Activated naive CD4-positive, alpha-beta T cell treated with anti-CD3 and anti-CD28 coated beads, Interleukin-2, amount 50 U/mL, for 72 hours (primary cell): ENCODE measurements at regions not wholly inside any gene's neighbourhood (a gene's known extent, or its start where the extent isn't known, plus 50 kb on each side); places are given as distances from the start of the nearest gene placed in this dataset.
"Not testable (repeated sequence)": the region's sequence is repeated elsewhere in the genome, so short reads cannot be mapped to it uniquely, and the experiment has no call there.

ENCODE experiments used
- ATAC-seq, 2 donors: fragments of 150-1000 bp; cut with Tn5 transposase; 2 replicates each; pipeline ENCODE4 v1.10.0; 2021; ENCODE audit warnings: mild to moderate bottlenecking in 2 of 2, moderate library complexity in 2 of 2
- DNase-seq, 2 donors: peaks; one replicate each; pipeline ENCODE4 v3.0.0; 2021 to 2022; ENCODE audit warnings: low spot score in 2 of 2
- H3K27ac Mint-ChIP-seq, 2 donors: one replicate each; pipeline ENCODE4 v1.8.0; 2022; ENCODE audit warnings: mild to moderate bottlenecking in 2 of 2, mixed read lengths in 2 of 2
- H3K36me3 Mint-ChIP-seq, 2 donors: one replicate each; pipeline ENCODE4 v1.8.0; 2022; ENCODE audit warnings: mixed read lengths in 2 of 2
- H3K9me3 Mint-ChIP-seq, 2 donors: one replicate each; pipeline ENCODE4 v1.8.0; 2022; ENCODE audit warnings: mixed read lengths in 2 of 2

GRCh38 chr14:87253791-87254190, 739.2 kb downstream of the GALC start:
- ATAC-seq, H3K27ac Mint-ChIP-seq, H3K9me3 Mint-ChIP-seq, DNase-seq, H3K36me3 Mint-ChIP-seq: not testable (repeated sequence)

- ATAC-seq, result no peak
- Mint-ChIP-seq H3K9me3 (peaks cover 8 to 15% of the 10 kb centered on the region in 2 donors), H3K27ac (no peak overlapping the region), H3K36me3 (peaks cover 0 to 5% of the 10 kb centered on the region in 2 donors)
- no peak for DNase-seq
Observed at GRCh38 chr14:87252103-87252502, 740.9 kb downstream of the GALC start.

GRCh38 chr14:87251011-87251410, 742.0 kb downstream of the GALC start:
- DNase-seq (no peak), ATAC-seq (no peak)
- peaks cover 3 to 16% of the 10 kb centered on the region in 2 donors for H3K9me3 Mint-ChIP-seq
- H3K27ac Mint-ChIP-seq, result no peak overlapping the region
- peaks cover 0 to 5% of the 10 kb centered on the region in 2 donors for H3K36me3 Mint-ChIP-seq

DNA sequence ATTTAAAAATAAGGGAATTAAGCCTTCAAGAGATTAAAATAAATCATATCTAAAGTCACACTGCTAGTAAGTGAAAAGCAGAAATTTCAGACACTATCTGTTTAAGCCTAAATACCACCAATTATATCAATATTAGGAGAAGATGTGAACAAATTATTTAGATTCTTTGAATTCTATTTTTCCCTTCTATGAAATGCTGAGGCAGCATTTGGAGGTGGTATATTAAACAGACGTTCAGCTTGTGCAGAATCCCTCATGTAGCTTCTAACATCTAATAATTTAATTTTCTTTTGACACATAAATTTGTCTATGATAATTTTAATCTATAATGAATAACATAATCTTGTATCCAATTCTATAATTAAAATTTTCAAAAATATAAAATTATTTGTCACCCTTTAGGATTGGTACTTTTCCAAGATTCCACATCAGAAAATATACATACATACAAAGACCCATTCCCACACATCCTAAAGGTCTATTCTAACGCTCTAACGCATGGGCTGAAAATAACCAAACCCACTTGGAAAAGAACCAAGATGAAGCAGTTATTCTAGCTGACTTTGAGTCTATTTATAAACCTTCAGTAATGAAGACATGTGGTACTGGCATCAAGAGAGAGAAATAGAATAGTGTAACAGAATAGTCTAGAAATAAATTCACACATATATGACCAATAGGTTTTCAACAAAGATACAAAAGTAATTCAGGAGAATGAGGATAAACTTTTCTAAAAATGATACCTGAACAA, 751.8 kb downstream of the GALC start:
- ATAC-seq (no peak), DNase-seq (no peak)
- H3K9me3 Mint-ChIP-seq, result peaks cover 29 to 35% of the 10 kb centered on the region in 2 donors

DNA sequence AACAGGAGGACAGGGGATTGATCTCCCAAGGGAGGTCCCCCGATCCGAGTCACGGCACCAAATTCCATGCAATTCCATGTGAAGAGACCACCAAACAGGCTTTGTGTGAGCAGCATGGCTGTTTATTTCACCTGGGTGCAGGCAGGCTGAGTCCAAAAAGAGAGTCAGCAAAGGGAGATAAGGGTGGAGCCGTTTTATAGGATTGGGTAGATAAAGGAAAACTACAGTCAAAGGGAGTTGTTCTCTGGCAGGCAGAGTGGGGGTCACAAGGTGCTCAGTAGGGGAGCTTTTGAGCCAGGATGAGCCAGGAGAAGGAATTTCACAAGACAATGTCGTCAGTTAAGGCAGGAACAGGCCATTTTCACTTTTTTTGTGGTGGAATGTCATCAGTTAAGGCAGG, 752.7 kb downstream of the GALC start:
- not testable (repeated sequence) for H3K27ac Mint-ChIP-seq, DNase-seq, ATAC-seq
- peaks cover 7 to 15% of the 10 kb centered on the region in 2 donors for H3K36me3 Mint-ChIP-seq
- peaks cover 33 to 41% of the 10 kb centered on the region in 2 donors for H3K9me3 Mint-ChIP-seq

More for the DNA sequence above, 751.8 kb downstream of the GALC start:
- Mint-ChIP-seq H3K27ac (no peak overlapping the region), H3K36me3 (peaks cover 7 to 15% of the 10 kb centered on the region in 2 donors)

GRCh38 chr14:87233806-87234384, 759.1 kb downstream of the GALC start:
- DNase-seq, result no peak
- Mint-ChIP-seq H3K36me3 (peaks cover 7 to 11% of the 10 kb centered on the region in 2 donors), H3K27ac (no peak overlapping the region), H3K9me3 (peaks cover 46 to 49% of the 10 kb centered on the region in 2 donors)
- ATAC-seq, result no peak

GRCh38 chr14:87233266-87233665, 759.7 kb downstream of the GALC start:
- ATAC-seq (no peak), DNase-seq (no peak)
- Mint-ChIP-seq H3K36me3 (peaks cover 7 to 10% of the 10 kb centered on the region in 2 donors), H3K27ac (no peak overlapping the region), H3K9me3 (peaks cover 43 to 44% of the 10 kb centered on the region in 2 donors)

GRCh38 chr14:87231336-87232026, 761.5 kb downstream of the GALC start:
- DNase-seq (no peak), ATAC-seq (no peak)
- Mint-ChIP-seq H3K9me3 (peaks cover 37 to 39% of the 10 kb centered on the region in 2 donors), H3K36me3 (peaks cover 0 to under 1% of the 10 kb centered on the region in 2 donors), H3K27ac (no peak overlapping the region)

DNA sequence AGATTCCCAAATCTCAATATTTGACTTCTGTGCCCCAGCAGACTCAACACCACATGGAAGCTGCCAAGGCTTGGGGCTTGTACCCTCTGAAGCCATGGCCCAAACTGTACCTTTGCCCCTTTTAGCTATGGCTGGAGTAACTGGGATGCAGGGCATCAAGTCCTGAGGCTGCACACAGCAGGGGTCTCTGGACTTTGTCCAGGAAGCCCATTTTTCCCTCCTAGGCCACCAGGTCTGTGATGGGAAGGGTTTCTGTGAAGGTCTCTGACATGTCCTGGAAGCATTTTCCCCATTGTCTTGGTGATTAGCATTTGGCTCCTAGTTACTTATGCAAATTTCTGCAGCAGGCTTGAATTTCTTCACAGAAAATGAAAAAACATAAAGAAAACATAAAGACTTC, 762.3 kb downstream of the GALC start:
- H3K9me3 Mint-ChIP-seq, result peaks cover 33 to 34% of the 10 kb centered on the region in 2 donors
- no peaks in the 10 kb centered on the region for H3K36me3 Mint-ChIP-seq
- ATAC-seq, result no peak
- no peak overlapping the region for H3K27ac Mint-ChIP-seq
- DNase-seq, result no peak

- Mint-ChIP-seq H3K36me3 (no peaks in the 10 kb centered on the region), H3K27ac (no peak overlapping the region), H3K9me3 (peaks cover 22 to 27% of the 10 kb centered on the region in 2 donors)
- DNase-seq (no peak), ATAC-seq (no peak)
Observed at GRCh38 chr14:87229131-87229530, 763.9 kb downstream of the GALC start.

- DNase-seq (no peak), ATAC-seq (no peak)
- Mint-ChIP-seq H3K36me3 (no peaks in the 10 kb centered on the region), H3K9me3 (peaks cover 0 to 8% of the 10 kb centered on the region in 2 donors), H3K27ac (no peak overlapping the region)
Observed at GRCh38 chr14:87217023-87217422, 776.0 kb downstream of the GALC start.

DNA sequence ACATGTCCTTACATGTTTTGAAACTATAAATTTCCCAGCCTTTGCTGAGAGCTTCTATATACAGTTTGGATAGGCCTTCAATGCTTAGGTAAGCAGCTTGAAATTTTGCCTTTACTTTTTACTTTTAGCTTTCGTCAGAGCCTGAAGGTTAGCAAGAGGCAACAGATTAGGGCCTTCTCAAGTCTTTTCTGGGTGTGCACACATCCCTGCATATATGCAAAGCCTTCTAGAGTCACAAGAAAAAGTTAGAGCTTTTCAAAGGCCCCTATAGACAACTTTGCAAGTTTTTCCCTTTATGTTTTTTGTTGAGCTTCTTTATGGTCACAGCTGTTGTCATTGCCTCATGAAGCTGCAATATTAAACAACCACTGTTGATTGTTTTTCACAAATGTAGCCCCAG, 778.4 kb downstream of the GALC start:
- no peak for DNase-seq
- no peak overlapping the region for H3K27ac Mint-ChIP-seq
- ATAC-seq, result no peak
- no peaks in the 10 kb centered on the region for H3K36me3 Mint-ChIP-seq
- peaks cover 5 to 8% of the 10 kb centered on the region in 2 donors for H3K9me3 Mint-ChIP-seq

DNA sequence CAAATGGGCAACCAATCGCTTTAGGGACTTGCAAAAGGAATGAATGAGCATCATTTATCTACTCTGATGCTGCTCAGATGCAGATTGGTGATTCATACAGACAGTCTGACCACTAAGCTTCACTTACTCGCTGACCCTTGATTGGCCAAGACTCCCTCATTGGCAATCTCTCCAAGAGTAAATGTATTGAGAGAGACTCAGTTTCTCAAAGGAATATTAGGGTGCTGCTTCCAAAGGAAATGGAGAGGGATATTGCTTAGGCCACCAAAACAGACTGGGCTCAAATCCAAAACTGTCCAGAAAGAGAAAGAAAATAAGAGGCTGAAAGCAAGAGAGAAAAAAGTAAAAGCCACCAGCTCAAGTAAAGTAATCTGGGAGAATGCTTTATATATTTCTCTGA, 785.2 kb downstream of the GALC start:
- no peak for ATAC-seq
- Mint-ChIP-seq H3K9me3 (peaks cover 0 to 5% of the 10 kb centered on the region in 2 donors), H3K27ac (no peak overlapping the region), H3K36me3 (no peaks in the 10 kb centered on the region)
- no peak for DNase-seq

- Mint-ChIP-seq H3K27ac (no peak overlapping the region), H3K9me3 (peaks cover 2 to 3% of the 10 kb centered on the region in 2 donors), H3K36me3 (no peaks in the 10 kb centered on the region)
- DNase-seq (no peak), ATAC-seq (no peak)
Observed at GRCh38 chr14:87205811-87206210, 787.2 kb downstream of the GALC start.

DNA sequence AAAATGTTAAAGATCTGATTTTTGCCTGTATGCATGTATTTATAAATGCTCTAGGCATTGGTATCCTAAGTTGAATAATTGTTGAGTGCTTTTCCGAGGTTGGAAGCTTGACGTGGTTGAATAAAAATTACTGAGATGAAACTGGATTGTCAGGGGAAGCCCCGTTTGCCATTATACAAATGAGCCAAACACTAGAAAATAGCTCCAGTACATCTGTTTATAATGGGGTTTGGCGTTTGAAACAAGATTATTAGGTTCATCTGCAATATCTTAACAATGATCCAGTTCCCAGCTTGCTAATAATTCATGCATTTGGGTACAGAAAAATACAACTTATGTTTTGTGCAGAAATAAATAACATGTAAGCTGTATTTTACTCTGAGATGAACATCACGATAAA, 789.6 kb downstream of the GALC start:
- DNase-seq, result no peak
- H3K9me3 Mint-ChIP-seq, result peaks cover 0 to 4% of the 10 kb centered on the region in 2 donors
- no peak overlapping the region for H3K27ac Mint-ChIP-seq
- no peaks in the 10 kb centered on the region for H3K36me3 Mint-ChIP-seq
- no peak for ATAC-seq

DNA sequence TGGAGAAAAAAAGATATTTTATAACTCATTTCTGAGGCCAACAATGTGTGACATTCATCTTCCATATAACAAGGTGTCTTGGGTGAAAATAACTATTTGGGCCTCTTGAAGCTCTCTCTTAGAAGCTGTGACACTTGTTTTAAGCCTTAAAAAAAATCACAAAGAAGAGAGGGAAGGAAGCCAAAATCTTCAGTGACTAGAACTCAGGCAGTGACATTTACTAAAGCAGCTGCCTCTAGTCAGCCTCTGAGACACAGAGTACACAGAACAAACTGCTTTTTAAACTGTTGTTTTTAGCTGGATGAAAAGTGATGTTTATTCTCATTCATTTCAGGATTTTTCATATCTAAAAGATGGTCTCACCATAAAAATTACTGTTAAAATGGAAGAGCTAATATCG, 793.6 kb downstream of the GALC start:
- Mint-ChIP-seq H3K27ac (no peak overlapping the region), H3K36me3 (peaks cover 0 to 7% of the 10 kb centered on the region in 2 donors), H3K9me3 (peaks cover 11 to 18% of the 10 kb centered on the region in 2 donors)
- ATAC-seq (no peak), DNase-seq (no peak)

DNA sequence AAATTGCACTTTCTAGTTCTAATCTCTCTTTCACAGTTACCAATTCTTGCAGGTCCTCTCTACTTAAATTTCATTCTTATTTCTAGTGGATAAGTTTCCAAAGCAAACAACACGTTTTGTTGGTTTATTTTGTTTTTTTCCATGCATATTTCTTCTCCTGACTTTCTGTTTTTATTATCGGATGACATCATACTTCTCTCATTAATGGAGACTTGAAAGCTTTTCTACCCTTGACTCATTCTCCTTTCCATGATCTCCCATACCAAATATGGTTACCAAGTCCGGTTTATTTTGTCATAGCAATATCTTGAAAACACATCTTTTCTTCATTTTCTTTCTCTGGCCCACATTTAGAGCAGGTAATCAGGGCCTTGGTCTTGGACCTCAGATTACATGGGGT, 796.5 kb downstream of the GALC start:
- no peak for ATAC-seq
- Mint-ChIP-seq H3K27ac (no peak overlapping the region), H3K9me3 (peaks cover 19 to 33% of the 10 kb centered on the region in 2 donors), H3K36me3 (peaks cover 0 to 7% of the 10 kb centered on the region in 2 donors)
- no peak for DNase-seq
